HG03575 (cell line): ENCODE measurements at regions not wholly inside any gene's neighbourhood (a gene's known extent, or its start where the extent isn't known, plus 50 kb on each side); places are given as distances from the start of the nearest gene placed in this dataset.

Experiments used
- ATAC-seq: cut with Tn5 transposase; IDR thresholded peaks from one replicate; pipeline ENCODE4 v1.9.1; 2021; ENCODE audit not compliant: unreplicated experiment, insufficient number of reproducible peaks, low FRiP score; ENCODE audit errors: extremely low read depth

GRCh38 chr2:211259831-211260476 lies 703.6 kb downstream of the CPS1 start:
- ATAC-seq, result no peak

- no peak for ATAC-seq
Observed at GRCh38 chr2:211270257-211270656, 713.9 kb downstream of the CPS1 start.

- no peak for ATAC-seq
Observed at GRCh38 chr2:211281430-211282073, 725.2 kb downstream of the CPS1 start.

- no peak for ATAC-seq
Observed at GRCh38 chr2:211302676-211303075, 746.3 kb downstream of the CPS1 start.

- no peak for ATAC-seq
Observed at GRCh38 chr2:211306929-211307328, 750.5 kb downstream of the CPS1 start.
